ENCODE measurements at regions not wholly inside any gene's neighbourhood (a gene's known extent, or its start where the extent isn't known, plus 50 kb on each side); places are given as distances from the start of the nearest gene placed in this dataset.

- no peak overlapping the region for H3K4me3 ChIP-seq (ENCODE audit: insufficient read depth, low read depth, low read length)
- BruUV-seq (replicated peaks) = no TSS peak
- H3K18ac ChIP-seq (ENCODE audit: low read depth, low read length) = no peak overlapping the region
- H3K56ac ChIP-seq (ENCODE audit: extremely low read depth, insufficient read depth, low read length) = no peak overlapping the region
- H2AFZ ChIP-seq (replicated peaks; ENCODE audit: low read length, poor library complexity) = no peak overlapping the region
- H3K23ac ChIP-seq (ENCODE audit: low read depth, low read length) = no peak overlapping the region
- no peak overlapping the region for H3K4me2 ChIP-seq (ENCODE audit: low read depth, low read length)
- H3K9ac ChIP-seq (ENCODE audit: low read depth, low read length) = no peak overlapping the region
- dilution Hi-C loops (cut with HindIII; ENCODE audit: low sequenced_read_pairs, unreplicated experiment) (no loop called here), intact Hi-C loops (cut with micrococcal nuclease) (no loop called here), in situ Hi-C loops (cut with MboI; ENCODE audit: low sequenced_read_pairs) (no loop called here)
- WGBS, 2 experiments (ENCODE audit: extremely low coverage in 2 of 2, insufficient read length in 1 of 2) = no CpG with 5 or more reads among the region's 2 CpGs
- CTCF ChIA-PET = no interaction called here
- no peak overlapping the region for H2BK5ac ChIP-seq (ENCODE audit: low read depth, low read length, poor library complexity, severe bottlenecking)
- no peaks in the 10 kb centered on the region for H3K36me3 ChIP-seq (ENCODE audit: control insufficient read depth, insufficient read depth, low read length)
- no peaks in the 10 kb centered on the region for H3K4me1 ChIP-seq (ENCODE audit: control insufficient read depth, insufficient read depth, low read length)
- DNase-seq (no peak), ATAC-seq (ENCODE audit: low read depth) (no peak)
- H3K9me3 ChIP-seq (ENCODE audit: control insufficient read depth, insufficient read depth, low read length) = no peaks in the 10 kb centered on the region
- no peak overlapping the region for H2AK9ac ChIP-seq (replicated peaks; ENCODE audit: low read depth, low read length, poor library complexity)
- no peak overlapping the region for H2AK5ac ChIP-seq (ENCODE audit: low read depth, low read length)
- no peak overlapping the region for H3K27ac ChIP-seq (ENCODE audit: insufficient read depth, low read length)
- no peak overlapping the region for H3K4ac ChIP-seq (ENCODE audit: low read depth, low read length)
- no peak overlapping the region for H4K91ac ChIP-seq (ENCODE audit: insufficient read depth, low read depth, low read length)
- H3K9me1 ChIP-seq (ENCODE audit: insufficient read depth, low read length) = no peaks in the 10 kb centered on the region
- H2BK15ac ChIP-seq (ENCODE audit: low read depth, low read length) = no peak overlapping the region
- H3K27me3 ChIP-seq (ENCODE audit: control insufficient read depth, insufficient read depth, low read length) = no peaks in the 10 kb centered on the region
- H3K79me1 ChIP-seq (ENCODE audit: low read depth in 1 of 2, low read length in 2 of 2) = no peaks in the 10 kb centered on the region
- H2BK120ac ChIP-seq (ENCODE audit: low read depth, low read length) = no peak overlapping the region
- no peak overlapping the region for H4K5ac ChIP-seq (ENCODE audit: low read depth, low read length)
- no peak for TF ChIP-seq RAD21 (IDR thresholded peaks at IDR 0.05; ENCODE audit: low read length)
- no peak for TF ChIP-seq CEBPB (IDR thresholded peaks at IDR 0.05; ENCODE audit: low read depth, low read length)
- no peak for TF ChIP-seq RFX5 (IDR thresholded peaks at IDR 0.05; ENCODE audit: low read depth, low read length)
- no peak for TF ChIP-seq BHLHE40 (IDR thresholded peaks at IDR 0.05; ENCODE audit: low read depth, low read length)
- POLR2A ChIA-PET (ENCODE audit: unreplicated experiment) = no interaction called here
- no peak overlapping the region for H4K8ac ChIP-seq (ENCODE audit: low read depth in 2 of 2, low read length in 2 of 2)
- no peak overlapping the region for H2BK20ac ChIP-seq (ENCODE audit: low read depth, low read length)
- no peak overlapping the region for H3K14ac ChIP-seq (replicated peaks; ENCODE audit: low read depth, low read length)
- no peaks in the 10 kb centered on the region for H4K20me1 ChIP-seq (ENCODE audit: insufficient read depth, low read length)
Measured at GRCh38 chr13:63112799-63113395, 1697.2 kb upstream of the PCDH20 start.
